SK-N-SH (cell line): ENCODE measurements at regions not wholly inside any gene's neighbourhood (a gene's known extent, or its start where the extent isn't known, plus 50 kb on each side); places are given as distances from the start of the nearest gene placed in this dataset.

Source experiments
- ELF1 ChIP-seq: IDR thresholded peaks from 2 replicates; pipeline ENCODE4 v1.4.0; 2012
- EP300 ChIP-seq, 2 experiments: IDR thresholded peaks; 2 replicates each; pipeline versions ENCODE4 v1.4.0 to v1.6.1; 2012; ENCODE audit warnings: borderline replicate concordance in 1 of 2, low read depth in 1 of 2, low read length in 1 of 2
- EZH2phosphoT487 ChIP-seq: fragments of 200-600 bp; sonication (generic); IDR thresholded peaks from 2 replicates; pipeline ENCODE4 v1.6.1; 2017; ENCODE audit warnings: low read depth, mixed run types, mild to moderate bottlenecking, antibody characterized with exemption, moderate library complexity, borderline replicate concordance
- FOXM1 ChIP-seq: IDR thresholded peaks from 2 replicates; pipeline ENCODE4 v1.4.0; 2012; ENCODE audit warnings: low read depth, mild to moderate bottlenecking
- JUND ChIP-seq: IDR thresholded peaks from 2 replicates; pipeline ENCODE4 v1.4.0; 2012
- NFIC ChIP-seq: IDR thresholded peaks from 2 replicates; pipeline ENCODE4 v1.4.0; 2012; ENCODE audit warnings: borderline replicate concordance
- POLR2AphosphoS5 ChIP-seq: IDR thresholded peaks from 2 replicates; pipeline ENCODE4 v1.6.1; 2012; ENCODE audit warnings: low read depth, low read length
- RFX5 ChIP-seq: IDR thresholded peaks from 2 replicates; pipeline ENCODE4 v1.6.1; 2012; ENCODE audit warnings: mild to moderate bottlenecking, improper control_type of control experiment, low read length
- SIN3A ChIP-seq: IDR thresholded peaks from 2 replicates; pipeline ENCODE4 v1.6.1; 2012; ENCODE audit warnings: low read depth, mild to moderate bottlenecking, low read length, moderate library complexity, borderline replicate concordance
- TF ChIP-seq, protein P1 (sequence below): fragments of 200-600 bp; sonication (generic); IDR thresholded peaks from 2 replicates; pipeline ENCODE4 v1.6.1; 2017; ENCODE audit warnings: antibody characterized with exemption, mild to moderate bottlenecking, moderate library complexity
- TF ChIP-seq, protein P2 (sequence below): IDR thresholded peaks from 2 replicates; pipeline ENCODE4 v1.4.0; 2012; ENCODE audit warnings: low read depth, borderline replicate concordance
- TF ChIP-seq, protein P3 (sequence below): fragments of 150-350 bp; IDR thresholded peaks from 2 replicates; pipeline ENCODE4 v1.6.1; 2017; ENCODE audit warnings: antibody characterized with exemption, low read length, low read depth, borderline replicate concordance
- TF ChIP-seq, protein P4 (sequence below): IDR thresholded peaks from 2 replicates; pipeline ENCODE4; 2012

DNA sequence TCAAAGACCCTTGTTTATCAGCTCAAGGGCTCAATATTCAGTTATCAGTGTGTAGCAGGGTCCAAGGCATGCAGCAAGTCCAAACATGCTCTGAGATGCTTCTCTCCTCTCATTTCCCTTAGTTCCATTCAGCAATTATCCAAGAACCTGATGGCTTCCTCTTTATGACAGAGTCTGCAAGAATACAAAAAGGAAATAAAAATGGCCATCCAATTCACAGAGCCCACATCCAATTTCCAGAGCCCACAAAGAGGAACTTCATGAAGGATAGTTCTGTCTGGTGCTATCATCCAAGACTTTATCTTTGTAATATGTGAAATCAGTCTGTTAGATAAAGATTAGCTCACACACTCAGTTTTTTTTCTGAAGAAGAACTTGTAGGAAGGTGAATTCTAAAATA lies 217.2 kb downstream of the LACC1 start:
- TF ChIP-seq, protein P1, sequence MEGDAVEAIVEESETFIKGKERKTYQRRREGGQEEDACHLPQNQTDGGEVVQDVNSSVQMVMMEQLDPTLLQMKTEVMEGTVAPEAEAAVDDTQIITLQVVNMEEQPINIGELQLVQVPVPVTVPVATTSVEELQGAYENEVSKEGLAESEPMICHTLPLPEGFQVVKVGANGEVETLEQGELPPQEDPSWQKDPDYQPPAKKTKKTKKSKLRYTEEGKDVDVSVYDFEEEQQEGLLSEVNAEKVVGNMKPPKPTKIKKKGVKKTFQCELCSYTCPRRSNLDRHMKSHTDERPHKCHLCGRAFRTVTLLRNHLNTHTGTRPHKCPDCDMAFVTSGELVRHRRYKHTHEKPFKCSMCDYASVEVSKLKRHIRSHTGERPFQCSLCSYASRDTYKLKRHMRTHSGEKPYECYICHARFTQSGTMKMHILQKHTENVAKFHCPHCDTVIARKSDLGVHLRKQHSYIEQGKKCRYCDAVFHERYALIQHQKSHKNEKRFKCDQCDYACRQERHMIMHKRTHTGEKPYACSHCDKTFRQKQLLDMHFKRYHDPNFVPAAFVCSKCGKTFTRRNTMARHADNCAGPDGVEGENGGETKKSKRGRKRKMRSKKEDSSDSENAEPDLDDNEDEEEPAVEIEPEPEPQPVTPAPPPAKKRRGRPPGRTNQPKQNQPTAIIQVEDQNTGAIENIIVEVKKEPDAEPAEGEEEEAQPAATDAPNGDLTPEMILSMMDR: no peak
- TF ChIP-seq POLR2AphosphoS5 (no peak), RFX5 (no peak), NFIC (no peak), FOXM1 (no peak), SIN3A (no peak), EP300 (IDR thresholded peaks at IDR 0.05; ENCODE audit: borderline replicate concordance in 1 of 2, low read depth in 1 of 2, low read length in 1 of 2) (no peak), EZH2phosphoT487 (no peak), JUND (no peak), ELF1 (no peak)
- TF ChIP-seq, protein P2, sequence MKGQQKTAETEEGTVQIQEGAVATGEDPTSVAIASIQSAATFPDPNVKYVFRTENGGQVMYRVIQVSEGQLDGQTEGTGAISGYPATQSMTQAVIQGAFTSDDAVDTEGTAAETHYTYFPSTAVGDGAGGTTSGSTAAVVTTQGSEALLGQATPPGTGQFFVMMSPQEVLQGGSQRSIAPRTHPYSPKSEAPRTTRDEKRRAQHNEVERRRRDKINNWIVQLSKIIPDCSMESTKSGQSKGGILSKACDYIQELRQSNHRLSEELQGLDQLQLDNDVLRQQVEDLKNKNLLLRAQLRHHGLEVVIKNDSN: no peak
- TF ChIP-seq, protein P3, sequence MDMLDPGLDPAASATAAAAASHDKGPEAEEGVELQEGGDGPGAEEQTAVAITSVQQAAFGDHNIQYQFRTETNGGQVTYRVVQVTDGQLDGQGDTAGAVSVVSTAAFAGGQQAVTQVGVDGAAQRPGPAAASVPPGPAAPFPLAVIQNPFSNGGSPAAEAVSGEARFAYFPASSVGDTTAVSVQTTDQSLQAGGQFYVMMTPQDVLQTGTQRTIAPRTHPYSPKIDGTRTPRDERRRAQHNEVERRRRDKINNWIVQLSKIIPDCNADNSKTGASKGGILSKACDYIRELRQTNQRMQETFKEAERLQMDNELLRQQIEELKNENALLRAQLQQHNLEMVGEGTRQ: no peak
- TF ChIP-seq, protein P4, sequence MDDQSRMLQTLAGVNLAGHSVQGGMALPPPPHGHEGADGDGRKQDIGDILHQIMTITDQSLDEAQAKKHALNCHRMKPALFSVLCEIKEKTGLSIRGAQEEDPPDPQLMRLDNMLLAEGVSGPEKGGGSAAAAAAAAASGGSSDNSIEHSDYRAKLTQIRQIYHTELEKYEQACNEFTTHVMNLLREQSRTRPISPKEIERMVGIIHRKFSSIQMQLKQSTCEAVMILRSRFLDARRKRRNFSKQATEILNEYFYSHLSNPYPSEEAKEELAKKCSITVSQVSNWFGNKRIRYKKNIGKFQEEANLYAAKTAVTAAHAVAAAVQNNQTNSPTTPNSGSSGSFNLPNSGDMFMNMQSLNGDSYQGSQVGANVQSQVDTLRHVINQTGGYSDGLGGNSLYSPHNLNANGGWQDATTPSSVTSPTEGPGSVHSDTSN: no peak
